DND-41 (cell line): ENCODE measurements at regions not wholly inside any gene's neighbourhood (a gene's known extent, or its start where the extent isn't known, plus 50 kb on each side); places are given as distances from the start of the nearest gene placed in this dataset.
"Not testable (repeated sequence)": the region's sequence is repeated elsewhere in the genome, so short reads cannot be mapped to it uniquely, and the experiment has no call there.

Experiments used
- ATAC-seq: fragments of 200-7000 bp; cut with Tn5 transposase; 3 replicates; pipeline ENCODE4 v1.9.1; 2021; ENCODE audit warnings: low read depth; ENCODE audit not compliant: insufficient read depth
- DNase-seq: peaks from one replicate; pipeline ENCODE4 v3.0.0-alpha.2; 2020
- H2AFZ ChIP-seq: 2 replicates; pipeline ENCODE4 v1.6.0; 2012; ENCODE audit warnings: low read depth, low read length
- H3K27ac ChIP-seq: 2 replicates; pipeline ENCODE4 v1.5.1; 2012; ENCODE audit warnings: low read length, inconsistent platforms
- H3K27me3 ChIP-seq: fragments of 200-600 bp; sonication (generic); 2 replicates; pipeline ENCODE4 v1.6.0; 2012; ENCODE audit warnings: low read length, mild to moderate bottlenecking, inconsistent platforms; ENCODE audit not compliant: insufficient read depth, poor library complexity
- H3K36me3 ChIP-seq: 2 replicates; pipeline ENCODE4 v1.5.1; 2012; ENCODE audit warnings: low read length, inconsistent platforms; ENCODE audit not compliant: insufficient read depth
- H3K4me1 ChIP-seq: 2 replicates; pipeline ENCODE4 v1.5.1; 2012; ENCODE audit warnings: mild to moderate bottlenecking, low read length; ENCODE audit not compliant: insufficient read depth
- H3K4me2 ChIP-seq: 2 replicates; pipeline ENCODE4 v1.6.0; 2012; ENCODE audit warnings: mild to moderate bottlenecking, moderate library complexity, low read length, inconsistent platforms; ENCODE audit not compliant: insufficient read depth
- H3K4me3 ChIP-seq, 2 experiments: fragments of 200-600 bp in 1 of 2; shearing (Covaris generic) in 1 of 2; 2 replicates each; pipeline ENCODE4 v1.5.1; 2012 to 2016; ENCODE audit warnings: inconsistent platforms in 2 of 2, low read length in 2 of 2, mild to moderate bottlenecking in 2 of 2, low read depth in 1 of 2, moderate library complexity in 1 of 2
- H3K79me2 ChIP-seq: 2 replicates; pipeline ENCODE4 v1.6.0; 2012; ENCODE audit warnings: low read length, inconsistent platforms; ENCODE audit not compliant: insufficient read depth
- H3K9ac ChIP-seq: 2 replicates; pipeline ENCODE4 v1.6.0; 2012; ENCODE audit warnings: low read depth, mild to moderate bottlenecking, inconsistent platforms, low read length, moderate library complexity
- H3K9me3 ChIP-seq: 2 replicates; pipeline ENCODE4 v1.5.1; 2012; ENCODE audit warnings: low read length, moderate library complexity, mild to moderate bottlenecking, inconsistent platforms; ENCODE audit not compliant: insufficient read depth, severe bottlenecking
- H4K20me1 ChIP-seq: 2 replicates; pipeline ENCODE4 v1.6.0; 2012; ENCODE audit warnings: low read length; ENCODE audit not compliant: insufficient read depth
- EZH2 ChIP-seq: IDR thresholded peaks from 3 replicates; pipeline ENCODE4 v1.6.1; 2012; ENCODE audit warnings: borderline replicate concordance, low read depth, mild to moderate bottlenecking, moderate library complexity, low read length, inconsistent platforms; ENCODE audit not compliant: severe bottlenecking
- TF ChIP-seq, protein P1 (sequence below): IDR thresholded peaks from 2 replicates; pipeline ENCODE4 v1.5.1; 2012; ENCODE audit warnings: borderline replicate concordance, low read length, moderate library complexity, mild to moderate bottlenecking; ENCODE audit not compliant: poor library complexity, severe bottlenecking; ENCODE audit errors: extremely low read depth

DNA sequence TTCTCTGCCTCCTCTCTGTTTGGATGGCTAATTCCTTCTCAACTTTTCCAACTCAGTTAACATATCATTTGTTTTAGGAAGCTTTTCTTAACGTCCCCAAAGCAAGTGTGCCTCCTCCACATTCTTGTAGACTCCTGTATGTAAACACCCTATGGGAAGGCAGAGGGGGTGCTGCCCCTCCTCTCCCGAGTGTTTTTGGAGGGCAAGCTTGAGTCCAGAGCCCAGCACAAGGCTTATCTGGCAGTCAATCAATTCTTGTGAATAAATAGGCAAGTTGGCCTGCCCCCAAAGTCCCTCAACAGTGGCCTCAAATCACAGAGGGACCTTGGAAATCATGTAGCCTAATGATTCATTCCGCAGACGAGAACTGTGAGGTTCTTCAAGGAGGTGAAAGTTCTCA lies 305.6 kb downstream of the RPS24 start:
- no peak overlapping the region for H3K27ac ChIP-seq
- H2AFZ ChIP-seq = no peak overlapping the region
- no peak overlapping the region for H3K9ac ChIP-seq
- no peak overlapping the region for H3K4me2 ChIP-seq
- no peaks in the 10 kb centered on the region for H3K36me3 ChIP-seq
- peaks cover 10% of the 10 kb centered on the region for H3K27me3 ChIP-seq
- H3K9me3 ChIP-seq = no peaks in the 10 kb centered on the region
- no peaks in the 10 kb centered on the region for H3K4me1 ChIP-seq
- no peak for ATAC-seq
- H3K79me2 ChIP-seq = no peaks in the 10 kb centered on the region
- no peak overlapping the region for H3K4me3 ChIP-seq
- TF ChIP-seq EZH2 = no peak
- TF ChIP-seq, protein P1, sequence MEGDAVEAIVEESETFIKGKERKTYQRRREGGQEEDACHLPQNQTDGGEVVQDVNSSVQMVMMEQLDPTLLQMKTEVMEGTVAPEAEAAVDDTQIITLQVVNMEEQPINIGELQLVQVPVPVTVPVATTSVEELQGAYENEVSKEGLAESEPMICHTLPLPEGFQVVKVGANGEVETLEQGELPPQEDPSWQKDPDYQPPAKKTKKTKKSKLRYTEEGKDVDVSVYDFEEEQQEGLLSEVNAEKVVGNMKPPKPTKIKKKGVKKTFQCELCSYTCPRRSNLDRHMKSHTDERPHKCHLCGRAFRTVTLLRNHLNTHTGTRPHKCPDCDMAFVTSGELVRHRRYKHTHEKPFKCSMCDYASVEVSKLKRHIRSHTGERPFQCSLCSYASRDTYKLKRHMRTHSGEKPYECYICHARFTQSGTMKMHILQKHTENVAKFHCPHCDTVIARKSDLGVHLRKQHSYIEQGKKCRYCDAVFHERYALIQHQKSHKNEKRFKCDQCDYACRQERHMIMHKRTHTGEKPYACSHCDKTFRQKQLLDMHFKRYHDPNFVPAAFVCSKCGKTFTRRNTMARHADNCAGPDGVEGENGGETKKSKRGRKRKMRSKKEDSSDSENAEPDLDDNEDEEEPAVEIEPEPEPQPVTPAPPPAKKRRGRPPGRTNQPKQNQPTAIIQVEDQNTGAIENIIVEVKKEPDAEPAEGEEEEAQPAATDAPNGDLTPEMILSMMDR = no peak
- no peaks in the 10 kb centered on the region for H4K20me1 ChIP-seq
- no peak for DNase-seq

DNA sequence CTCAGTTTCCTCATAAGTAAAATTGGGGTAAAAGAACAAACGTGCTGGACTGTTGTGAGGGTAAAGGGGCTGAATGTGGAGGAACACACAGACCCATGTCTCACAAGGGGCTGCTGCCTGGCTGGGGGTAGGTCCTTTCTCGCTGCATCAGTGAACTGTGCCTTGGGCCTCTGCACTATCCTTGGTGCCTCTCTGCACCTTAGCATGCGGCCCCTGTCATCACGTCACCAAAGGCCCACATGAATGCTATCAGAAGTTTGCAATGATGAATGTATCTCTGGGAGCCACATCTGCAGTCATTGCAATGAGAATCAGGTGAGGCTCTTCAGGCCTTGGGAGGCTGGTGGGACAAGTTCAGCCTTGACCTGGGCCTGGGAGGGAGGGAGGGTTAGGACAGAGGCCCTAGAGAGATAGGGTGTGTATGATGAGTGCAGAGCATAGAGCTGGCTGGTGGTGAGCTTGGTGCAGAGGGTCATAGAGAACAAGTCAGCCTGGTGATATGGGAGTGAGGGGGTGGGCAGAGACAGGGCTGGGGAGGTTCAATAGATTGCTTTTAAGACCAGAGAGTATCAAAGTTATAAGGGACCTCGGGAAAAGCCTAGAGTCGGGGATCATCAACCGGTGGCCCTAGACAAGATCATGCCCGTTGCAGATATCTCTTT lies 308.4 kb downstream of the RPS24 start:
- DNase-seq (no peak), ATAC-seq (no peak)
- H4K20me1 ChIP-seq = no peaks in the 10 kb centered on the region
- no peak overlapping the region for H3K4me3 ChIP-seq
- no peaks in the 10 kb centered on the region for H3K79me2 ChIP-seq
- H3K36me3 ChIP-seq = no peaks in the 10 kb centered on the region
- H3K27ac ChIP-seq = no peak overlapping the region
- H2AFZ ChIP-seq = no peak overlapping the region
- no peaks in the 10 kb centered on the region for H3K4me1 ChIP-seq
- H3K4me2 ChIP-seq = no peak overlapping the region
- no peak overlapping the region for H3K9ac ChIP-seq
- no peaks in the 10 kb centered on the region for H3K9me3 ChIP-seq
- peaks cover 14% of the 10 kb centered on the region for H3K27me3 ChIP-seq
- TF ChIP-seq EZH2 = no peak
- TF ChIP-seq, protein P1 = no peak

DNA sequence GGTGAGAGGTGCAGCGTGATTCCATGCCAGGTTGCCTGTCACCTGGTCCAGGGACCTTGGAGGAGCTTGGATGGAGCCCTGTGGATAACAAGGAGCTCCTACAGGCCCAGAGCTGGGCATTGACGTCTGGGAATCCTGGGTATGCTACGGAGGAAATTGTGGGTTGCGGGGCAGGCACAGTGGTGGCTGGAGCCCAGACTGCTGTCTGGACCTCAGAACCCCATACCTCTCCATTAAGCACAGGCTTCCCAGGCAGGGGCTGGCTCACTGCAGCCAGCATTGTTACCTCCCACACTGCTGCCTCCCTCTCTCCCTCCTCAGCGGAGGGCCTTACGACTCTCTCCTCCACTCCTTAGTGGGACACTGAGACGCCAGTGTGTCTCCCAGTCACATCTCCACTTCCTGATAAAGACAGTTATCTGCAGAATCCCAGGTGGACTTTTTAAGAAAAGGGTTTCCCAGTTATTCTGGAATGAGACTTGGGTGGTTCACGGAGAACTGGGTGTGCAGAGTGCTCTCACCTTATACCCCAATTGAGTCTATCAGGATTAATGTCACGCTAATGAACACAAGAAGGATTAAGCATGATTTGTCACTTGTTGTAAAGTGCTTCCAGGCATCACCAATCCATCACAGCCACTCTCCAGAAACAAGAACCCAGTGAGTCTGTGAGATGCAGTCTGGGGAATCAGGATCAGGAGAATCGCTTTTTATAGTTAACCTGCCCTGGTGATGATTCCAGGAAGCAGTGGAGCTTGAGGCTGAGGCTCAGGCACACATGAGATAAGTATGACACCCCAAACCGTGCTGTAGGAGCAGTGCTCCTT lies 309.4 kb downstream of the RPS24 start:
- no peak overlapping the region for H2AFZ ChIP-seq
- no peaks in the 10 kb centered on the region for H3K4me1 ChIP-seq
- peaks cover 20% of the 10 kb centered on the region for H3K27me3 ChIP-seq
- H3K27ac ChIP-seq = no peak overlapping the region
- no peaks in the 10 kb centered on the region for H4K20me1 ChIP-seq
- no peaks in the 10 kb centered on the region for H3K79me2 ChIP-seq
- no peak for ATAC-seq
- no peak for DNase-seq
- no peak overlapping the region for H3K9ac ChIP-seq
- no peaks in the 10 kb centered on the region for H3K36me3 ChIP-seq
- TF ChIP-seq, protein P1 = no peak
- no peak for TF ChIP-seq EZH2
- H3K9me3 ChIP-seq = no peaks in the 10 kb centered on the region
- H3K4me2 ChIP-seq = no peak overlapping the region
- H3K4me3 ChIP-seq = no peak overlapping the region

DNA sequence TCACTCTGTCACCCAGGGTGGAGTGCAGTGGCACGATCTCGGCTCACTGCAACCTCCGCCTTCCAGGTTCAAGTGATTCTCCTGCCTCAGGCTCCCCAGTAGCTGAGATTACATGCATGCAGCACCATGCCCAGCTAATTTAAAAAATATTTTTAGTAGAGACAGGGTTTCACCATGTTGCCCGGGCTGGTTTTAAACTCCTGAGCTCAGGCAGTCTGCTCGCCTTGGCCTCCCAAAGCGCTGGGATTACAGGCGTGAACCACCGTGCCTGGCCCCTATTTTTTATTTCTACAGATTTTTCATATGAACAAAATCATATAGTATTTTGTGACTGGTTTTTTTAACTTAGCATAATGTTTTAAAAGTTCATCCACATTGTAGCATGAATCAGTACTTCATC lies 310.6 kb downstream of the RPS24 start:
- not testable (repeated sequence) for H3K9me3 ChIP-seq, ATAC-seq, H2AFZ ChIP-seq, H3K4me3 ChIP-seq, H3K4me2 ChIP-seq, H3K36me3 ChIP-seq, H3K4me1 ChIP-seq, H3K27ac ChIP-seq, H3K79me2 ChIP-seq, H4K20me1 ChIP-seq, H3K9ac ChIP-seq, DNase-seq
- H3K27me3 ChIP-seq = peaks cover 14% of the 10 kb centered on the region

DNA sequence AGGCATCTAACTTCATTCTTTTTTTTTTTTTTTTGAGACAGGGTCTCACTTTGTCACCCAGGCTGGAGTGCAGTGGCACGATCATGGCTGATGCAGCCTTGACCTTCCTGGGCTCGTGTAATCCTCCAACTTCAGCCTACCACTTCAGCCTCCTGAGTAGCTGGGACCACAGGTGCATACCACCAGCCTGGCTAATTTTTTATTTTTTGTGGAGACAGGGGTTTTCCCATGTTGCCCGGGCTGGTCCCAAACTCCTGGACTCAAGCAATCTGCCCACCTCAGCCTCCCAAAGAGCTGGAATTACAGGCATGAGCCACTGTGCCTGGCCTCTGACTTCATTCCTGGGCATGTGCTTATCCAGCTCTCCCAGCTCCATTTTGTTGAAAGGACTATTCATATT lies 311.9 kb downstream of the RPS24 start:
- not testable (repeated sequence) for H2AFZ ChIP-seq, H4K20me1 ChIP-seq, H3K27ac ChIP-seq, DNase-seq, H3K4me1 ChIP-seq, H3K4me3 ChIP-seq, H3K79me2 ChIP-seq, H3K36me3 ChIP-seq, H3K9ac ChIP-seq, H3K9me3 ChIP-seq, ATAC-seq, H3K4me2 ChIP-seq
- peaks cover 18% of the 10 kb centered on the region for H3K27me3 ChIP-seq
